ENCODE measurements at regions not wholly inside any gene's neighbourhood (a gene's known extent, or its start where the extent isn't known, plus 50 kb on each side); places are given as distances from the start of the nearest gene placed in this dataset.
"Not testable (repeated sequence)": the region's sequence is repeated elsewhere in the genome, so short reads cannot be mapped to it uniquely, and the experiment has no call there.

GRCh38 chrY:8820032-8820431 is 517.2 kb upstream of the TSPY4 start:
- Histone ChIP-seq H3K36me3 (ENCODE audit: insufficient read depth, low read length) (no peaks in the 10 kb centered on the region), H3K4me1 (ENCODE audit: insufficient read depth, low read length) (no peaks in the 10 kb centered on the region), H3K27me3 (ENCODE audit: insufficient read depth, low read length) (no peaks in the 10 kb centered on the region), H3K9me3 (ENCODE audit: insufficient read depth, low read depth, low read length) (peaks cover 49% of the 10 kb centered on the region), H3K9ac (ENCODE audit: low read depth, low read length) (no peak overlapping the region), H3K27ac (ENCODE audit: low read depth, low read length) (no peak overlapping the region), H3K4me3 (ENCODE audit: low read length) (no peak overlapping the region)
- WGBS: 78% methylated on average over 4 of the region's 4 CpGs

- Histone ChIP-seq H3K27me3 (ENCODE audit: insufficient read depth, low read length) (no peaks in the 10 kb centered on the region), H3K36me3 (ENCODE audit: insufficient read depth, low read length) (no peaks in the 10 kb centered on the region), H3K4me3 (ENCODE audit: low read length) (no peak overlapping the region), H3K4me1 (ENCODE audit: insufficient read depth, low read length) (no peaks in the 10 kb centered on the region), H3K9me3 (ENCODE audit: insufficient read depth, low read depth, low read length) (peaks cover 41% of the 10 kb centered on the region), H3K27ac (ENCODE audit: low read depth, low read length) (no peak overlapping the region), H3K9ac (ENCODE audit: low read depth, low read length) (no peak overlapping the region)
- no CpG with 5 or more reads among the region's 1 CpG for WGBS
Measured at GRCh38 chrY:8821106-8821505, 516.2 kb upstream of the TSPY4 start.

- Histone ChIP-seq H3K9ac (ENCODE audit: low read depth, low read length) (no peak overlapping the region), H3K27ac (ENCODE audit: low read depth, low read length) (no peak overlapping the region), H3K36me3 (ENCODE audit: insufficient read depth, low read length) (no peaks in the 10 kb centered on the region), H3K27me3 (ENCODE audit: insufficient read depth, low read length) (no peaks in the 10 kb centered on the region), H3K4me1 (ENCODE audit: insufficient read depth, low read length) (no peaks in the 10 kb centered on the region), H3K4me3 (ENCODE audit: low read length) (no peak overlapping the region), H3K9me3 (ENCODE audit: insufficient read depth, low read depth, low read length) (peaks cover 34% of the 10 kb centered on the region; the same call in 1 of the 2 replicates)
- 74% methylated on average over 3 of the region's 3 CpGs for WGBS
Measured at GRCh38 chrY:8852278-8852677, 485.0 kb upstream of the TSPY4 start.

- no peak overlapping the region for H3K27ac ChIP-seq (ENCODE audit: low read depth, low read length)
- no peak overlapping the region for H3K4me3 ChIP-seq (ENCODE audit: low read length)
- H3K9me3 ChIP-seq (ENCODE audit: insufficient read depth, low read depth, low read length): peaks cover 30% of the 10 kb centered on the region
- H3K9ac ChIP-seq (ENCODE audit: low read depth, low read length): no peak overlapping the region
- no peaks in the 10 kb centered on the region for H3K36me3 ChIP-seq (ENCODE audit: insufficient read depth, low read length)
- H3K27me3 ChIP-seq (ENCODE audit: insufficient read depth, low read length): no peaks in the 10 kb centered on the region
- no peaks in the 10 kb centered on the region for H3K4me1 ChIP-seq (ENCODE audit: insufficient read depth, low read length)
- WGBS: 92% methylated on average over 2 of the region's 3 CpGs
Measured at GRCh38 chrY:8888371-8888770, 448.9 kb upstream of the TSPY4 start.

- H3K4me3 ChIP-seq (ENCODE audit: low read length): no peak overlapping the region
- no peak overlapping the region for H3K27ac ChIP-seq (ENCODE audit: low read depth, low read length)
- 92% methylated on average over 1 of the region's 1 CpG for WGBS
- no peaks in the 10 kb centered on the region for H3K4me1 ChIP-seq (ENCODE audit: insufficient read depth, low read length)
- H3K36me3 ChIP-seq (ENCODE audit: insufficient read depth, low read length): no peaks in the 10 kb centered on the region
- no peaks in the 10 kb centered on the region for H3K27me3 ChIP-seq (ENCODE audit: insufficient read depth, low read length)
- no peak overlapping the region for H3K9ac ChIP-seq (ENCODE audit: low read depth, low read length)
- H3K9me3 ChIP-seq (ENCODE audit: insufficient read depth, low read depth, low read length): peaks cover 40% of the 10 kb centered on the region
Measured at GRCh38 chrY:8897876-8898275, 439.4 kb upstream of the TSPY4 start.

GRCh38 chrY:8905141-8905540 is 432.1 kb upstream of the TSPY4 start:
- Histone ChIP-seq H3K4me3 (ENCODE audit: low read length) (no peak overlapping the region), H3K27me3 (ENCODE audit: insufficient read depth, low read length) (no peaks in the 10 kb centered on the region), H3K9ac (ENCODE audit: low read depth, low read length) (no peak overlapping the region), H3K9me3 (ENCODE audit: insufficient read depth, low read depth, low read length) (peaks cover 29% of the 10 kb centered on the region), H3K27ac (ENCODE audit: low read depth, low read length) (no peak overlapping the region), H3K36me3 (ENCODE audit: insufficient read depth, low read length) (no peaks in the 10 kb centered on the region), H3K4me1 (ENCODE audit: insufficient read depth, low read length) (no peaks in the 10 kb centered on the region)
- WGBS: 33% methylated on average over 3 of the region's 6 CpGs

- H3K27ac ChIP-seq (ENCODE audit: low read depth, low read length); H3K27me3 ChIP-seq (ENCODE audit: insufficient read depth, low read length); H3K36me3 ChIP-seq (ENCODE audit: insufficient read depth, low read length); H3K4me3 ChIP-seq (ENCODE audit: low read length); H3K4me1 ChIP-seq (ENCODE audit: insufficient read depth, low read length); H3K9ac ChIP-seq (ENCODE audit: low read depth, low read length): not testable (repeated sequence)
- peaks cover 19% of the 10 kb centered on the region for H3K9me3 ChIP-seq (ENCODE audit: insufficient read depth, low read depth, low read length)
- 64% methylated on average over 2 of the region's 3 CpGs for WGBS
Measured at GRCh38 chrY:8922576-8922975, 414.7 kb upstream of the TSPY4 start.

All from HUES64 (cell line).